ENCODE measurements at regions not wholly inside any gene's neighbourhood (a gene's known extent, or its start where the extent isn't known, plus 50 kb on each side); places are given as distances from the start of the nearest gene placed in this dataset.

GRCh38 chr7:85695041-85695440, 508.2 kb upstream of the SEMA3D start:
- Histone ChIP-seq H3K4me3 (no peak overlapping the region), H3K4me1 (no peaks in the 10 kb centered on the region), H3K9me3 (replicated peaks) (no peaks in the 10 kb centered on the region), H3K36me3 (no peaks in the 10 kb centered on the region), H3K27me3 (ENCODE audit: low read depth) (no peaks in the 10 kb centered on the region), H3K27ac (replicated peaks) (no peak overlapping the region)
- TF ChIP-seq CTCF (IDR thresholded peaks at IDR 0.05; ENCODE audit: borderline replicate concordance): no peak
- DNase-seq: no peak
- intact Hi-C loops (cut with micrococcal nuclease): no loop called here

GRCh38 chr7:85693326-85693725, 506.5 kb upstream of the SEMA3D start:
- TF ChIP-seq CTCF (IDR thresholded peaks at IDR 0.05; ENCODE audit: borderline replicate concordance): no peak

GRCh38 chr7:85688712-85689111, 501.9 kb upstream of the SEMA3D start:
- intact Hi-C loops (cut with micrococcal nuclease): no loop called here
- no peak overlapping the region for H3K27ac ChIP-seq (replicated peaks)

More at GRCh38 chr7:85693326-85693725, 506.5 kb upstream of the SEMA3D start:
- Histone ChIP-seq H3K36me3 (no peaks in the 10 kb centered on the region), H3K4me3 (no peak overlapping the region), H3K9me3 (replicated peaks) (no peaks in the 10 kb centered on the region), H3K4me1 (no peaks in the 10 kb centered on the region), H3K27me3 (ENCODE audit: low read depth) (no peaks in the 10 kb centered on the region), H3K27ac (replicated peaks) (no peak overlapping the region)
- intact Hi-C loops (cut with micrococcal nuclease): no loop called here
- no peak for DNase-seq

GRCh38 chr7:85686401-85687181, 499.7 kb upstream of the SEMA3D start:
- Histone ChIP-seq H3K9me3 (replicated peaks) (peaks cover 3% of the 10 kb centered on the region), H3K27me3 (ENCODE audit: low read depth) (no peaks in the 10 kb centered on the region), H3K27ac (replicated peaks) (no peak overlapping the region), H3K4me1 (no peaks in the 10 kb centered on the region), H3K4me3 (no peak overlapping the region), H3K36me3 (no peaks in the 10 kb centered on the region)
- no peak for DNase-seq
- TF ChIP-seq CTCF (IDR thresholded peaks at IDR 0.05; ENCODE audit: borderline replicate concordance): no peak
- intact Hi-C loops (cut with micrococcal nuclease): no loop called here

More at GRCh38 chr7:85688712-85689111, 501.9 kb upstream of the SEMA3D start:
- no peaks in the 10 kb centered on the region for H3K4me1 ChIP-seq
- no peaks in the 10 kb centered on the region for H3K36me3 ChIP-seq
- no peaks in the 10 kb centered on the region for H3K9me3 ChIP-seq (replicated peaks)
- no peak for TF ChIP-seq CTCF (IDR thresholded peaks at IDR 0.05; ENCODE audit: borderline replicate concordance)
- no peak overlapping the region for H3K4me3 ChIP-seq
- no peaks in the 10 kb centered on the region for H3K27me3 ChIP-seq (ENCODE audit: low read depth)
- DNase-seq: no peak

- DNase-seq: no peak
- intact Hi-C loops (cut with micrococcal nuclease): no loop called here
- no peaks in the 10 kb centered on the region for H3K27me3 ChIP-seq (ENCODE audit: low read depth)
- TF ChIP-seq CTCF (IDR thresholded peaks at IDR 0.05; ENCODE audit: borderline replicate concordance): no peak
- no peaks in the 10 kb centered on the region for H3K4me1 ChIP-seq
- H3K27ac ChIP-seq (replicated peaks): no peak overlapping the region
- peaks cover 3% of the 10 kb centered on the region for H3K9me3 ChIP-seq (replicated peaks)
- no peaks in the 10 kb centered on the region for H3K36me3 ChIP-seq
- H3K4me3 ChIP-seq: no peak overlapping the region
Measured at GRCh38 chr7:85685901-85686300, 499.0 kb upstream of the SEMA3D start.

Measured in left ventricle myocardium inferior (tissue), 1 donor.